ENCODE measurements at regions not wholly inside any gene's neighbourhood (a gene's known extent, or its start where the extent isn't known, plus 50 kb on each side); places are given as distances from the start of the nearest gene placed in this dataset.

- DNase-seq: no peak
Measured at GRCh38 chr1:83670909-83671565, 327.9 kb downstream of the TTLL7 start.

GRCh38 chr1:83641796-83642443 lies 357.0 kb downstream of the TTLL7 start:
- no peak for DNase-seq

- DNase-seq: no peak
Measured at GRCh38 chr1:83641206-83641658, 357.7 kb downstream of the TTLL7 start.

- no peak for DNase-seq
Measured at GRCh38 chr1:83639785-83640184, 359.1 kb downstream of the TTLL7 start.

GRCh38 chr1:83637586-83637985 lies 361.3 kb downstream of the TTLL7 start:
- DNase-seq: no peak

GRCh38 chr1:83637009-83637408 lies 361.9 kb downstream of the TTLL7 start:
- DNase-seq: no peak

- peak; percentile 49 for DNase-seq
Measured at GRCh38 chr1:83632906-83633305, 366.0 kb downstream of the TTLL7 start.

GRCh38 chr1:83631851-83632250 lies 367.1 kb downstream of the TTLL7 start:
- no peak for DNase-seq

GRCh38 chr1:83627045-83627444 lies 371.9 kb downstream of the TTLL7 start:
- DNase-seq: no peak

- DNase-seq: no peak
Measured at GRCh38 chr1:83626603-83627002, 372.3 kb downstream of the TTLL7 start.

GRCh38 chr1:83625646-83626045 lies 373.3 kb downstream of the TTLL7 start:
- DNase-seq: no peak

GRCh38 chr1:83620016-83620415 lies 378.9 kb downstream of the TTLL7 start:
- no peak for DNase-seq

GRCh38 chr1:83619170-83619896 lies 379.6 kb downstream of the TTLL7 start:
- no peak for DNase-seq

- DNase-seq: no peak
Measured at GRCh38 chr1:83617883-83618282, 381.0 kb downstream of the TTLL7 start.

- DNase-seq: no peak
Measured at GRCh38 chr1:83615370-83615769, 383.6 kb downstream of the TTLL7 start.

- DNase-seq: no peak
Measured at GRCh38 chr1:83606416-83606955, 392.4 kb downstream of the TTLL7 start.

- no peak for DNase-seq
Measured at GRCh38 chr1:83596331-83596730, 402.6 kb downstream of the TTLL7 start.

- no peak for DNase-seq
Measured at GRCh38 chr1:83593073-83593472, 405.9 kb downstream of the TTLL7 start.

GRCh38 chr1:83588140-83588539 lies 410.8 kb downstream of the TTLL7 start:
- no peak for DNase-seq

- DNase-seq: peak; percentile 29
Measured at GRCh38 chr1:83583351-83584014, 415.4 kb downstream of the TTLL7 start.

- DNase-seq: no peak
Measured at GRCh38 chr1:83581747-83582146, 417.2 kb downstream of the TTLL7 start.

GRCh38 chr1:83574791-83575190 lies 424.1 kb downstream of the TTLL7 start:
- DNase-seq: no peak

GRCh38 chr1:83573776-83574175 lies 425.2 kb downstream of the TTLL7 start:
- no peak for DNase-seq
